ENCODE measurements at regions not wholly inside any gene's neighbourhood (a gene's known extent, or its start where the extent isn't known, plus 50 kb on each side); places are given as distances from the start of the nearest gene placed in this dataset.

DNA sequence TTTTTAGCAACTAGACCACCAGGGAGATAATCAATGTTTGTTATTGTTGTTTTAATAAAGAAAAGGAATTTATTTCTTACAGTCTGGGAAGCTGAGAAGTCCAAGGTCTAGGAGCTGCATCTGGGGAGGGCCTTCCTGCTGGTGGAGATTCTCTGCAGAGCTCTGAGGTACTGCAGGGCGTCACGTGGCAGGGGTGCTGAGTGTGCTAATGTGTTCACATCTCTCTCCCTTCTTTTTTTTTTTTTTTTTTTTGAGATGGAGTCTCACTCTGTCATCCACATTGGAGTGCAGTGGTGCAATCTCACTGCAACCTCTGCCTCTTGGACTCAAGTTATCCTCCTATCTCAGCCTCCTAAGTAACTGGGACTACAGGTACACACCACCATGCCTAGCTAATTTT lies 150.9 kb upstream of the TRIM24 start:
- ATAC-seq (no peak), DNase-seq (ENCODE audit: low read depth, low spot score) (no peak)
- no peak overlapping the region for H2AFZ ChIP-seq (ENCODE audit: low read depth, low read length, poor library complexity, severe bottlenecking)
- no peak overlapping the region for H3K9ac ChIP-seq (ENCODE audit: low read length)
- H3K4me2 ChIP-seq (ENCODE audit: low read length) = no peak overlapping the region
- H3K9me3 ChIP-seq (ENCODE audit: control insufficient read depth in 1 of 2, insufficient read depth in 1 of 2, low read depth in 1 of 2, low read length in 2 of 2) = no peaks in the 10 kb centered on the region
- H3K79me2 ChIP-seq (ENCODE audit: insufficient read depth, low read length) = no peaks in the 10 kb centered on the region
- no peaks in the 10 kb centered on the region for H3K4me1 ChIP-seq (ENCODE audit: control insufficient read depth in 1 of 2, insufficient read depth in 2 of 2, low read length in 2 of 2)
- ChIA-PET RAD21 (ENCODE audit: low non-redundant PET in 1 of 2, low total read pairs in 2 of 2, uncharacterized antibody in 2 of 2, unreplicated experiment in 2 of 2) (no interaction called here), CTCF (no interaction called here), POLR2A (no interaction called here)
- no peak overlapping the region for H3K27ac ChIP-seq (ENCODE audit: low read depth, low read length)
- intact Hi-C loops (cut with micrococcal nuclease) = no loop called here
- TF ChIP-seq, protein P1, sequence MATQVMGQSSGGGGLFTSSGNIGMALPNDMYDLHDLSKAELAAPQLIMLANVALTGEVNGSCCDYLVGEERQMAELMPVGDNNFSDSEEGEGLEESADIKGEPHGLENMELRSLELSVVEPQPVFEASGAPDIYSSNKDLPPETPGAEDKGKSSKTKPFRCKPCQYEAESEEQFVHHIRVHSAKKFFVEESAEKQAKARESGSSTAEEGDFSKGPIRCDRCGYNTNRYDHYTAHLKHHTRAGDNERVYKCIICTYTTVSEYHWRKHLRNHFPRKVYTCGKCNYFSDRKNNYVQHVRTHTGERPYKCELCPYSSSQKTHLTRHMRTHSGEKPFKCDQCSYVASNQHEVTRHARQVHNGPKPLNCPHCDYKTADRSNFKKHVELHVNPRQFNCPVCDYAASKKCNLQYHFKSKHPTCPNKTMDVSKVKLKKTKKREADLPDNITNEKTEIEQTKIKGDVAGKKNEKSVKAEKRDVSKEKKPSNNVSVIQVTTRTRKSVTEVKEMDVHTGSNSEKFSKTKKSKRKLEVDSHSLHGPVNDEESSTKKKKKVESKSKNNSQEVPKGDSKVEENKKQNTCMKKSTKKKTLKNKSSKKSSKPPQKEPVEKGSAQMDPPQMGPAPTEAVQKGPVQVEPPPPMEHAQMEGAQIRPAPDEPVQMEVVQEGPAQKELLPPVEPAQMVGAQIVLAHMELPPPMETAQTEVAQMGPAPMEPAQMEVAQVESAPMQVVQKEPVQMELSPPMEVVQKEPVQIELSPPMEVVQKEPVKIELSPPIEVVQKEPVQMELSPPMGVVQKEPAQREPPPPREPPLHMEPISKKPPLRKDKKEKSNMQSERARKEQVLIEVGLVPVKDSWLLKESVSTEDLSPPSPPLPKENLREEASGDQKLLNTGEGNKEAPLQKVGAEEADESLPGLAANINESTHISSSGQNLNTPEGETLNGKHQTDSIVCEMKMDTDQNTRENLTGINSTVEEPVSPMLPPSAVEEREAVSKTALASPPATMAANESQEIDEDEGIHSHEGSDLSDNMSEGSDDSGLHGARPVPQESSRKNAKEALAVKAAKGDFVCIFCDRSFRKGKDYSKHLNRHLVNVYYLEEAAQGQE (IDR thresholded peaks at IDR 0.05; ENCODE audit: low read depth) = no peak
- no peak for TF ChIP-seq TCF7L2 (IDR thresholded peaks at IDR 0.05; ENCODE audit: borderline replicate concordance, extremely low read depth, insufficient read depth, insufficient read length)
- no peak for TF ChIP-seq ZFX (IDR thresholded peaks at IDR 0.05)
- no peak for TF ChIP-seq RAD21 (IDR thresholded peaks at IDR 0.05; ENCODE audit: low read depth)
- no peak for TF ChIP-seq ZBTB33 (IDR thresholded peaks at IDR 0.05; ENCODE audit: extremely low read depth, insufficient replicate concordance, low read length)
- TF ChIP-seq ZNF274 (IDR thresholded peaks at IDR 0.05; ENCODE audit: low read depth, low read length) = no peak
- no peak for TF ChIP-seq POLR2AphosphoS5 (IDR thresholded peaks at IDR 0.05; ENCODE audit: low read depth, low read length)
- TF ChIP-seq CTCF (IDR thresholded peaks at IDR 0.05 in 2 of 3, conservative IDR thresholded peaks at IDR 0.05 in 1 of 3; ENCODE audit: borderline replicate concordance in 1 of 3, insufficient read depth in 1 of 3, low read depth in 2 of 3, low read length in 2 of 3) = no peak
- H3K36me3 ChIP-seq (ENCODE audit: control insufficient read depth in 1 of 2, insufficient read depth in 2 of 2, low read length in 2 of 2) = no peaks in the 10 kb centered on the region
- H3K9me2 ChIP-seq (ENCODE audit: insufficient read depth) = no peaks in the 10 kb centered on the region
- H3K4me3 ChIP-seq (replicated peaks in 1 of 2; ENCODE audit: low read depth in 1 of 2, low read length in 2 of 2) = no peak overlapping the region
- no peaks in the 10 kb centered on the region for H4K20me1 ChIP-seq (ENCODE audit: insufficient read depth)
- no peaks in the 10 kb centered on the region for H3K27me3 ChIP-seq (ENCODE audit: insufficient read depth, low read length)
- BruUV-seq (replicated peaks) = no TSS peak

All from HCT116 (cell line).